NCI-H2081 treated with DMSO at 0.1 percent for 48 hours (cell line): ENCODE measurements at regions not wholly inside any gene's neighbourhood (a gene's known extent, or its start where the extent isn't known, plus 50 kb on each side); places are given as distances from the start of the nearest gene placed in this dataset.
"Not testable (repeated sequence)": the region's sequence is repeated elsewhere in the genome, so short reads cannot be mapped to it uniquely, and the experiment has no call there.

ENCODE experiments used
- DNase-seq: peaks from one replicate; lab custom pipeline; 2025; lab: John Stamatoyannopoulos, UW

- DNase-seq = no peak
These were observed 603.8 kb downstream of the CDH8 start for GRCh38 chr16:61432421-61432820.

GRCh38 chr16:61421111-61421510 is 615.1 kb downstream of the CDH8 start:
- DNase-seq = no peak

- DNase-seq = no peak
These were observed 616.4 kb downstream of the CDH8 start for GRCh38 chr16:61419791-61420190.

GRCh38 chr16:61418802-61419201 is 617.4 kb downstream of the CDH8 start:
- not testable (repeated sequence) for DNase-seq

- no peak for DNase-seq
These were observed 621.1 kb downstream of the CDH8 start for GRCh38 chr16:61415126-61415525.

GRCh38 chr16:61413021-61413420 is 623.2 kb downstream of the CDH8 start:
- no peak for DNase-seq

GRCh38 chr16:61412562-61412961 is 623.7 kb downstream of the CDH8 start:
- DNase-seq = no peak

- DNase-seq = no peak
These were observed 626.6 kb downstream of the CDH8 start for GRCh38 chr16:61409604-61410003.

- no peak for DNase-seq
These were observed 632.9 kb downstream of the CDH8 start for GRCh38 chr16:61403386-61403785.

GRCh38 chr16:61391896-61392295 is 644.3 kb downstream of the CDH8 start:
- DNase-seq = no peak

GRCh38 chr16:61390965-61391637 is 645.1 kb downstream of the CDH8 start:
- DNase-seq = no peak

- DNase-seq = no peak
These were observed 650.7 kb downstream of the CDH8 start for GRCh38 chr16:61385392-61386071.

GRCh38 chr16:61382435-61382834 is 653.8 kb downstream of the CDH8 start:
- no peak for DNase-seq

- no peak for DNase-seq
These were observed 656.9 kb downstream of the CDH8 start for GRCh38 chr16:61379311-61379710.

GRCh38 chr16:61374071-61374470 is 662.2 kb downstream of the CDH8 start:
- DNase-seq = no peak

GRCh38 chr16:61371881-61372280 is 664.4 kb downstream of the CDH8 start:
- no peak for DNase-seq

- no peak for DNase-seq
These were observed 664.9 kb downstream of the CDH8 start for GRCh38 chr16:61371388-61371787.

- no peak for DNase-seq
These were observed 665.7 kb downstream of the CDH8 start for GRCh38 chr16:61370564-61370963.

GRCh38 chr16:61366006-61366405 is 670.2 kb downstream of the CDH8 start:
- DNase-seq = no peak

- DNase-seq = no peak
These were observed 671.2 kb downstream of the CDH8 start for GRCh38 chr16:61364990-61365389.

- DNase-seq = no peak
These were observed 673.7 kb downstream of the CDH8 start for GRCh38 chr16:61362585-61362984.

- no peak for DNase-seq
These were observed 691.4 kb downstream of the CDH8 start for GRCh38 chr16:61344791-61345190.

GRCh38 chr16:61332461-61332860 is 703.8 kb downstream of the CDH8 start:
- no peak for DNase-seq

GRCh38 chr16:61324044-61324443 is 712.2 kb downstream of the CDH8 start:
- no peak for DNase-seq
